ENCODE measurements at regions not wholly inside any gene's neighbourhood (a gene's known extent, or its start where the extent isn't known, plus 50 kb on each side); places are given as distances from the start of the nearest gene placed in this dataset.

- no peaks in the 10 kb centered on the region for H4K20me1 ChIP-seq (ENCODE audit: insufficient read depth)
- no peaks in the 10 kb centered on the region for H3K36me3 ChIP-seq (replicated peaks in 1 of 2; ENCODE audit: control insufficient read depth in 1 of 2, insufficient read depth in 2 of 2, low read length in 1 of 2)
- H3K9ac ChIP-seq, result no peak overlapping the region
- POLR2A ChIA-PET, result no interaction called here
- no peaks in the 10 kb centered on the region for H3K9me2 ChIP-seq
- no peaks in the 10 kb centered on the region for H3K4me1 ChIP-seq (ENCODE audit: control insufficient read depth in 1 of 2, insufficient read depth in 2 of 2, low read depth in 1 of 2, low read length in 1 of 2)
- no peak overlapping the region for H3K4me2 ChIP-seq
- H3F3A ChIP-seq (replicated peaks; ENCODE audit: insufficient read depth), result no peaks in the 10 kb centered on the region
- no peak for DNase-seq
- H3K9me3 ChIP-seq, result no peaks in the 10 kb centered on the region
- no peak overlapping the region for H3K27ac ChIP-seq (ENCODE audit: low read depth in 2 of 2, low read length in 1 of 2)
- H3K4me3 ChIP-seq (ENCODE audit: low read depth in 2 of 2, low read length in 1 of 2), result no peak overlapping the region
- peaks cover 13% of the 10 kb centered on the region; the same call in 1 of the 2 replicates for H3K27me3 ChIP-seq (ENCODE audit: insufficient read depth)
- CTCF ChIA-PET, result no interaction called here
- no peak overlapping the region for H2AFZ ChIP-seq (ENCODE audit: low read depth)
- H3K79me2 ChIP-seq (ENCODE audit: insufficient read depth), result no peaks in the 10 kb centered on the region
- TF ChIP-seq USF1 (IDR thresholded peaks at IDR 0.05; ENCODE audit: borderline replicate concordance, low read depth) (no peak), RFX5 (IDR thresholded peaks at IDR 0.05; ENCODE audit: low read length) (no peak)
- WGBS (ENCODE audit: low lambda C conversion rate), result 7% methylated on average over 3 of the region's 8 CpGs
These were observed 203.7 kb upstream of the FOXQ1 start for GRCh38 chr6:1108198-1108597.

GRCh38 chr6:1107578-1107977 lies 204.3 kb upstream of the FOXQ1 start:
- Histone ChIP-seq H3F3A (replicated peaks; ENCODE audit: insufficient read depth) (no peaks in the 10 kb centered on the region), H3K27me3 (ENCODE audit: insufficient read depth) (peaks cover 16% of the 10 kb centered on the region; the same call in 1 of the 2 replicates), H2AFZ (ENCODE audit: low read depth) (no peak overlapping the region), H4K20me1 (ENCODE audit: insufficient read depth) (no peaks in the 10 kb centered on the region), H3K36me3 (replicated peaks in 1 of 2; ENCODE audit: control insufficient read depth in 1 of 2, insufficient read depth in 2 of 2, low read length in 1 of 2) (no peaks in the 10 kb centered on the region), H3K9ac (no peak overlapping the region), H3K4me2 (no peak overlapping the region), H3K9me2 (no peaks in the 10 kb centered on the region), H3K4me3 (ENCODE audit: low read depth in 2 of 2, low read length in 1 of 2) (no peak overlapping the region), H3K9me3 (no peaks in the 10 kb centered on the region), H3K27ac (ENCODE audit: low read depth in 2 of 2, low read length in 1 of 2) (no peak overlapping the region), H3K79me2 (ENCODE audit: insufficient read depth) (no peaks in the 10 kb centered on the region), H3K4me1 (ENCODE audit: control insufficient read depth in 1 of 2, insufficient read depth in 2 of 2, low read depth in 1 of 2, low read length in 1 of 2) (no peaks in the 10 kb centered on the region)
- ChIA-PET CTCF (no interaction called here), POLR2A (no interaction called here)
- 7% methylated on average over 1 of the region's 4 CpGs for WGBS (ENCODE audit: low lambda C conversion rate)
- no peak for DNase-seq
- TF ChIP-seq SMC3 (IDR thresholded peaks at IDR 0.05; ENCODE audit: low read depth, low read length) (no peak), FOXJ3 (CRISPR knock-in tag; IDR thresholded peaks at IDR 0.05) (no peak), RAD21 (IDR thresholded peaks at IDR 0.05; ENCODE audit: low read length) (no peak), ELF1 (IDR thresholded peaks at IDR 0.05) (no peak), CHD2 (IDR thresholded peaks at IDR 0.05; ENCODE audit: low read length, partially characterized antibody) (no peak), TEAD4 (IDR thresholded peaks at IDR 0.05; ENCODE audit: borderline replicate concordance, insufficient read depth) (no peak), MEF2A (IDR thresholded peaks at IDR 0.05; ENCODE audit: borderline replicate concordance, low read depth) (no peak), JUND (IDR thresholded peaks at IDR 0.05) (no peak), NFIC (IDR thresholded peaks at IDR 0.05; ENCODE audit: borderline replicate concordance) (no peak)

GRCh38 chr6:1105833-1106400 lies 206.0 kb upstream of the FOXQ1 start:
- peaks cover 15% of the 10 kb centered on the region; the same call in 1 of the 2 replicates for H3K27me3 ChIP-seq (ENCODE audit: insufficient read depth)
- H3K4me2 ChIP-seq, result no peak overlapping the region
- CTCF ChIA-PET, result no interaction called here
- TF ChIP-seq ZBTB33 (IDR thresholded peaks at IDR 0.05; ENCODE audit: borderline replicate concordance, low read depth) (no peak), POLR2AphosphoS5 (IDR thresholded peaks at IDR 0.05; ENCODE audit: low read depth, low read length) (no peak), TAF1 (IDR thresholded peaks at IDR 0.05; ENCODE audit: borderline replicate concordance, low read depth, low read length) (no peak), SMC3 (IDR thresholded peaks at IDR 0.05; ENCODE audit: low read depth, low read length) (no peak), RAD21 (IDR thresholded peaks at IDR 0.05; ENCODE audit: low read length) (no peak), USF2 (IDR thresholded peaks at IDR 0.05; ENCODE audit: borderline replicate concordance, low read depth, low read length) (no peak), CTCF (IDR thresholded peaks at IDR 0.05) (no peak), GABPA (IDR thresholded peaks at IDR 0.05; ENCODE audit: low read depth) (no peak), NFIC (IDR thresholded peaks at IDR 0.05; ENCODE audit: borderline replicate concordance) (no peak)

More at GRCh38 chr6:1105833-1106400, 206.0 kb upstream of the FOXQ1 start:
- no peaks in the 10 kb centered on the region for H3F3A ChIP-seq (replicated peaks; ENCODE audit: insufficient read depth)
- DNase-seq, result no peak
- WGBS (ENCODE audit: low lambda C conversion rate), result 2% methylated on average over 7 of the region's 7 CpGs
- no peaks in the 10 kb centered on the region for H3K79me2 ChIP-seq (ENCODE audit: insufficient read depth)
- no peaks in the 10 kb centered on the region for H3K9me2 ChIP-seq
- H3K27ac ChIP-seq (ENCODE audit: low read depth in 2 of 2, low read length in 1 of 2), result no peak overlapping the region
- H2AFZ ChIP-seq (ENCODE audit: low read depth), result no peak overlapping the region
- H3K4me3 ChIP-seq (ENCODE audit: low read depth in 2 of 2, low read length in 1 of 2), result no peak overlapping the region
- no peaks in the 10 kb centered on the region for H3K4me1 ChIP-seq (ENCODE audit: control insufficient read depth in 1 of 2, insufficient read depth in 2 of 2, low read depth in 1 of 2, low read length in 1 of 2)
- H4K20me1 ChIP-seq (ENCODE audit: insufficient read depth), result no peaks in the 10 kb centered on the region
- no peaks in the 10 kb centered on the region for H3K36me3 ChIP-seq (replicated peaks in 1 of 2; ENCODE audit: control insufficient read depth in 1 of 2, insufficient read depth in 2 of 2, low read length in 1 of 2)
- POLR2A ChIA-PET, result no interaction called here
- H3K9me3 ChIP-seq, result no peaks in the 10 kb centered on the region
- H3K9ac ChIP-seq, result no peak overlapping the region

Data from SK-N-SH (cell line).